Neural progenitor cell (in vitro differentiated cells): ENCODE measurements at regions not wholly inside any gene's neighbourhood (a gene's known extent, or its start where the extent isn't known, plus 50 kb on each side); places are given as distances from the start of the nearest gene placed in this dataset.

Source experiments
- DNase-seq: peaks from one replicate; pipeline ENCODE4 v3.0.0-alpha.2; 2016; ENCODE audit warnings: low spot score
- H2AFZ ChIP-seq: fragments of 200-600 bp; sonication (generic); replicated peaks from 2 replicates; pipeline ENCODE4 v1.6.1; 2016; ENCODE audit warnings: antibody characterized with exemption
- H3F3A ChIP-seq: fragments of 200-600 bp; sonication (generic); 2 replicates; pipeline ENCODE4 v1.6.1; 2016; ENCODE audit warnings: antibody characterized with exemption, low read depth
- H3K27ac ChIP-seq: fragments of 200-600 bp; sonication (generic); 2 replicates; pipeline ENCODE4 v1.5.1; 2016; ENCODE audit warnings: mild to moderate bottlenecking
- H3K27me3 ChIP-seq: fragments of 200-600 bp; sonication (generic); 2 replicates; pipeline ENCODE4 v1.6.1; 2016; ENCODE audit warnings: mild to moderate bottlenecking, moderate library complexity
- H3K36me3 ChIP-seq: fragments of 200-600 bp; sonication (generic); 2 replicates; pipeline ENCODE4 v1.5.1; 2016
- H3K4me1 ChIP-seq: fragments of 200-600 bp; sonication (generic); 2 replicates; pipeline ENCODE4 v1.6.1; 2016; ENCODE audit warnings: mixed run types
- H3K4me2 ChIP-seq: fragments of 200-600 bp; sonication (generic); 2 replicates; pipeline ENCODE4 v1.6.1; 2016
- H3K4me3 ChIP-seq: fragments of 200-600 bp; sonication (generic); 2 replicates; pipeline ENCODE4 v1.5.1; 2016
- H3K79me2 ChIP-seq: fragments of 200-600 bp; sonication (generic); 2 replicates; pipeline ENCODE4 v1.6.1; 2016; ENCODE audit warnings: low read depth
- H3K9ac ChIP-seq: fragments of 200-600 bp; sonication (generic); 2 replicates; pipeline ENCODE4 v1.6.1; 2016
- H3K9me3 ChIP-seq: fragments of 200-600 bp; sonication (generic); 2 replicates; pipeline ENCODE4 v1.5.1; 2016; ENCODE audit warnings: low read depth
- H4K20me1 ChIP-seq: fragments of 200-600 bp; sonication (generic); 2 replicates; pipeline ENCODE4 v1.6.1; 2016; ENCODE audit warnings: low read depth
- H3K27ac Mint-ChIP-seq: 3 replicates; pipeline ENCODE4 v1.8.0; 2021; ENCODE audit warnings: mixed read lengths
- H3K27me3 Mint-ChIP-seq: 2 replicates; pipeline ENCODE4 v1.8.0; 2022; ENCODE audit warnings: low read depth, mild to moderate bottlenecking, inconsistent platforms, moderate library complexity, mixed read lengths; ENCODE audit not compliant: insufficient read depth
- H3K36me3 Mint-ChIP-seq: 3 replicates; pipeline ENCODE4 v1.8.0; 2021; ENCODE audit warnings: mixed read lengths
- H3K4me1 Mint-ChIP-seq: 3 replicates; pipeline ENCODE4 v1.8.0; 2021; ENCODE audit warnings: mixed read lengths
- H3K4me3 Mint-ChIP-seq: 3 replicates; pipeline ENCODE4 v1.8.0; 2021; ENCODE audit warnings: mild to moderate bottlenecking, moderate library complexity, mixed read lengths
- H3K9me3 Mint-ChIP-seq: 3 replicates; pipeline ENCODE4 v1.8.0; 2020; ENCODE audit warnings: mixed read lengths
- CTCF ChIP-seq: fragments of 200-600 bp; sonication (generic); IDR thresholded peaks from 2 replicates; pipeline ENCODE4 v1.5.1; 2017; ENCODE audit warnings: antibody characterized with exemption, mild to moderate bottlenecking
- EZH2 ChIP-seq: fragments of 200-600 bp; sonication (generic); IDR thresholded peaks from 2 replicates; pipeline ENCODE4 v1.6.1; 2017; ENCODE audit warnings: antibody characterized with exemption, mild to moderate bottlenecking, moderate library complexity
- EZH2phosphoT487 ChIP-seq: fragments of 200-600 bp; sonication (generic); IDR thresholded peaks from 2 replicates; pipeline ENCODE4 v1.6.1; 2017; ENCODE audit warnings: antibody characterized with exemption

DNA sequence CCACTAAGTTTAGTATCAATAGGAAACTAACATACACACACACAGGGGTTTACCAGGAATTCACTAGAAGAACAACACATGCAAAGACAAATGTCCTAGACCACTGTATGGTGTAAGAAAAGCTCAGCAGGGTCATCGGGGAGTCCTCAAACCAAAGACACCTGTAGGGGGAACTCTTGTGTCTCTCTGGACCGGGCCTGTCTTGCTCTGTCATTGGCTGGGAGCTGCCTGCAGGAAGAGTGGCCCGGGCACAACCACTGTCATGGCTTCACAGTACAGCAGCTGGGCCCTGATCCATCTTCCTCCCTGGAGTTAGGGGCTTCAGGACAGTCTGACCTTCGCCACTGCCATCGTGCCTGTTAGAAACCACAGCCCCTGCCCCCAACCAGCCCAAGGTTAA is 263.6 kb upstream of the DYNLRB2 start:
- H4K20me1 ChIP-seq = no peaks in the 10 kb centered on the region
- H3K36me3 ChIP-seq = no peaks in the 10 kb centered on the region
- H3K4me3 ChIP-seq = no peak overlapping the region
- H3K79me2 ChIP-seq = no peaks in the 10 kb centered on the region
- peaks cover 11% of the 10 kb centered on the region for H3K4me1 Mint-ChIP-seq
- no peak overlapping the region for H3K27ac Mint-ChIP-seq
- no peaks in the 10 kb centered on the region for H3K36me3 Mint-ChIP-seq
- H3K27ac ChIP-seq = no peak overlapping the region
- H3F3A ChIP-seq = no peaks in the 10 kb centered on the region
- H3K9ac ChIP-seq = no peak overlapping the region
- peaks cover 7% of the 10 kb centered on the region for H3K4me1 ChIP-seq
- peak overlapping the region; percentile 50 for H2AFZ ChIP-seq
- no peak for TF ChIP-seq EZH2phosphoT487
- TF ChIP-seq CTCF = peak; percentile 37
- H3K4me3 Mint-ChIP-seq = no peak overlapping the region
- H3K4me2 ChIP-seq = no peak overlapping the region
- H3K9me3 ChIP-seq = no peaks in the 10 kb centered on the region
- peak; percentile 34 for DNase-seq
- H3K27me3 Mint-ChIP-seq = peaks cover 3% of the 10 kb centered on the region
- peaks cover 2% of the 10 kb centered on the region for H3K9me3 Mint-ChIP-seq
- H3K27me3 ChIP-seq = no peaks in the 10 kb centered on the region

- Histone ChIP-seq H3K9ac (no peak overlapping the region), H3K4me1 (peaks cover 7% of the 10 kb centered on the region)
- H3K4me1 Mint-ChIP-seq = peaks cover 11% of the 10 kb centered on the region
Observed at GRCh38 chr16:80274576-80275191, 266.1 kb upstream of the DYNLRB2 start.

GRCh38 chr16:80273635-80274538 is 266.9 kb upstream of the DYNLRB2 start:
- no peak overlapping the region for H3K4me3 ChIP-seq
- H3K9ac ChIP-seq = no peak overlapping the region
- no peaks in the 10 kb centered on the region for H3K36me3 ChIP-seq
- TF ChIP-seq CTCF (no peak), EZH2 (no peak), EZH2phosphoT487 (no peak)
- no peaks in the 10 kb centered on the region for H3K36me3 Mint-ChIP-seq
- peaks cover 11% of the 10 kb centered on the region for H3K4me1 Mint-ChIP-seq
- no peaks in the 10 kb centered on the region for H3K27me3 ChIP-seq
- H3K27ac ChIP-seq = no peak overlapping the region
- H3F3A ChIP-seq = no peaks in the 10 kb centered on the region
- no peaks in the 10 kb centered on the region for H3K9me3 ChIP-seq
- no peak overlapping the region for H3K27ac Mint-ChIP-seq
- H3K79me2 ChIP-seq = no peaks in the 10 kb centered on the region
- no peaks in the 10 kb centered on the region for H4K20me1 ChIP-seq
- H3K4me3 Mint-ChIP-seq = no peak overlapping the region
- peaks cover 7% of the 10 kb centered on the region for H3K4me1 ChIP-seq
- H3K27me3 Mint-ChIP-seq = no peaks in the 10 kb centered on the region
- H3K9me3 Mint-ChIP-seq = peaks cover 8% of the 10 kb centered on the region
- no peak overlapping the region for H3K4me2 ChIP-seq
- no peak overlapping the region for H2AFZ ChIP-seq
- DNase-seq = no peak

More at GRCh38 chr16:80274576-80275191, 266.1 kb upstream of the DYNLRB2 start:
- no peaks in the 10 kb centered on the region for H4K20me1 ChIP-seq
- H3K9me3 Mint-ChIP-seq = peaks cover 8% of the 10 kb centered on the region
- H3K27me3 Mint-ChIP-seq = peaks cover 3% of the 10 kb centered on the region
- H3K9me3 ChIP-seq = no peaks in the 10 kb centered on the region
- H3K4me3 Mint-ChIP-seq = no peak overlapping the region
- H3K36me3 Mint-ChIP-seq = no peaks in the 10 kb centered on the region
- H3K4me2 ChIP-seq = no peak overlapping the region
- H3K79me2 ChIP-seq = no peaks in the 10 kb centered on the region
- peak; percentile 40 for DNase-seq
- H3K4me3 ChIP-seq = no peak overlapping the region
- H3K36me3 ChIP-seq = no peaks in the 10 kb centered on the region
- TF ChIP-seq CTCF = no peak
- TF ChIP-seq EZH2 = no peak
- TF ChIP-seq EZH2phosphoT487 = no peak
- peak overlapping the region; percentile 33 for H3K27ac Mint-ChIP-seq
- no peaks in the 10 kb centered on the region for H3F3A ChIP-seq
- no peak overlapping the region for H2AFZ ChIP-seq
- no peaks in the 10 kb centered on the region for H3K27me3 ChIP-seq
- H3K27ac ChIP-seq = no peak overlapping the region
